Thymus (tissue), 11 donors: ENCODE measurements at regions not wholly inside any gene's neighbourhood (a gene's known extent, or its start where the extent isn't known, plus 50 kb on each side); places are given as distances from the start of the nearest gene placed in this dataset.
"Not testable (repeated sequence)": the region's sequence is repeated elsewhere in the genome, so short reads cannot be mapped to it uniquely, and the experiment has no call there.

Source experiments
- DNase-seq, 9 donors: peaks; one replicate each; pipeline ENCODE4 v3.0.0-alpha.2; 2013; ENCODE audit warnings: low spot score in 9 of 9, low read depth in 6 of 9, missing footprints in 1 of 9
- H3K27ac ChIP-seq, 2 donors: one replicate each; pipeline ENCODE4 v1.5.1; 2013; ENCODE audit warnings: control low read depth in 1 of 2, low read depth in 1 of 2, low read length in 1 of 2, mild to moderate bottlenecking in 1 of 2, moderate library complexity in 1 of 2
- H3K27me3 ChIP-seq, 2 donors: one replicate each; pipeline ENCODE4 v1.5.1; 2013; ENCODE audit warnings: low read length in 1 of 2; ENCODE audit not compliant: control insufficient read depth in 2 of 2, insufficient read depth in 1 of 2
- H3K36me3 ChIP-seq, 2 donors: one replicate each; pipeline ENCODE4 v1.5.1; 2013; ENCODE audit warnings: low read length in 1 of 2, mild to moderate bottlenecking in 1 of 2, moderate library complexity in 1 of 2; ENCODE audit not compliant: control insufficient read depth in 2 of 2, insufficient read depth in 2 of 2
- H3K4me1 ChIP-seq, 2 donors: one replicate each; pipeline ENCODE4 v1.5.1; 2013; ENCODE audit warnings: low read length in 2 of 2; ENCODE audit not compliant: control insufficient read depth in 2 of 2, insufficient read depth in 2 of 2
- H3K4me3 ChIP-seq, 2 donors: one replicate each; pipeline ENCODE4 v1.5.1; 2013; ENCODE audit warnings: low read length in 2 of 2, control low read depth in 1 of 2, mild to moderate bottlenecking in 1 of 2
- H3K9me3 ChIP-seq, 2 donors: one replicate each; pipeline ENCODE4 v1.5.1; 2013; ENCODE audit warnings: low read length in 1 of 2, mild to moderate bottlenecking in 1 of 2; ENCODE audit not compliant: control insufficient read depth in 2 of 2, insufficient read depth in 1 of 2
- WGBS: extraction: QIAGEN DNeasy Blood & Tissue Kit; methylation state at CpG from one replicate; pipeline ENCODE4 v1.1.7; 2013; 5-methylcytosine and 5-hydroxymethylcytosine counted together
- donor health status: healthy.

- H3K27me3 ChIP-seq, H3K27ac ChIP-seq, DNase-seq, H3K4me3 ChIP-seq, H3K4me1 ChIP-seq, H3K9me3 ChIP-seq, H3K36me3 ChIP-seq: not testable (repeated sequence)
- 66% methylated on average over 1 of the region's 1 CpG for WGBS
These were observed 1739.4 kb downstream of the PCDH9 start for GRCh38 chr13:65490725-65491124.

- DNase-seq, result no peak
These were observed 1741.5 kb downstream of the PCDH9 start for GRCh38 chr13:65488606-65489005.

GRCh38 chr13:65479692-65480091, 1750.4 kb downstream of the PCDH9 start:
- WGBS, result 85% methylated on average over 2 of the region's 2 CpGs
- no peak for DNase-seq
- Histone ChIP-seq H3K36me3 (no peaks in the 10 kb centered on the region), H3K27me3 (no peaks in the 10 kb centered on the region), H3K4me3 (no peak overlapping the region), H3K9me3 (no peaks in the 10 kb centered on the region), H3K4me1 (no peaks in the 10 kb centered on the region), H3K27ac (no peak overlapping the region)

More at GRCh38 chr13:65488606-65489005, 1741.5 kb downstream of the PCDH9 start:
- Histone ChIP-seq H3K27me3 (no peaks in the 10 kb centered on the region), H3K4me1 (no peaks in the 10 kb centered on the region), H3K36me3 (no peaks in the 10 kb centered on the region), H3K4me3 (no peak overlapping the region), H3K9me3 (no peaks in the 10 kb centered on the region), H3K27ac (no peak overlapping the region)
- 82% methylated on average over 3 of the region's 3 CpGs for WGBS

GRCh38 chr13:65473196-65473595, 1756.9 kb downstream of the PCDH9 start:
- H3K4me1 ChIP-seq, result no peaks in the 10 kb centered on the region
- no peaks in the 10 kb centered on the region for H3K9me3 ChIP-seq
- no peak for DNase-seq
- H3K27me3 ChIP-seq, result no peaks in the 10 kb centered on the region
- 97% methylated on average over 1 of the region's 1 CpG for WGBS
- H3K27ac ChIP-seq, result no peak overlapping the region
- H3K4me3 ChIP-seq, result no peak overlapping the region
- no peaks in the 10 kb centered on the region for H3K36me3 ChIP-seq

- 61% methylated on average over 2 of the region's 2 CpGs for WGBS
- H3K27me3 ChIP-seq, result no peaks in the 10 kb centered on the region
- DNase-seq, result no peak
- H3K27ac ChIP-seq, result no peak overlapping the region
- no peak overlapping the region for H3K4me3 ChIP-seq
- H3K4me1 ChIP-seq, result no peaks in the 10 kb centered on the region
- H3K36me3 ChIP-seq, result no peaks in the 10 kb centered on the region
- peaks cover 0 to 2% of the 10 kb centered on the region in 2 donors for H3K9me3 ChIP-seq
These were observed 1757.8 kb downstream of the PCDH9 start for GRCh38 chr13:65472336-65472735.

- no peaks in the 10 kb centered on the region for H3K36me3 ChIP-seq
- WGBS, result 95% methylated on average over 2 of the region's 2 CpGs
- H3K4me1 ChIP-seq, result no peaks in the 10 kb centered on the region
- peaks cover 0 to 7% of the 10 kb centered on the region in 2 donors for H3K9me3 ChIP-seq
- DNase-seq, result no peak
- H3K27ac ChIP-seq, result no peak overlapping the region
- no peaks in the 10 kb centered on the region for H3K27me3 ChIP-seq
- no peak overlapping the region for H3K4me3 ChIP-seq
These were observed 1759.4 kb downstream of the PCDH9 start for GRCh38 chr13:65470781-65471180.

- H3K36me3 ChIP-seq, result no peaks in the 10 kb centered on the region
- no peak overlapping the region for H3K27ac ChIP-seq
- no peaks in the 10 kb centered on the region for H3K4me1 ChIP-seq
- peaks cover 0 to 7% of the 10 kb centered on the region in 2 donors for H3K9me3 ChIP-seq
- H3K4me3 ChIP-seq, result no peak overlapping the region
- no peak for DNase-seq
- H3K27me3 ChIP-seq, result no peaks in the 10 kb centered on the region
These were observed 1761.5 kb downstream of the PCDH9 start for GRCh38 chr13:65468628-65469027.

- Histone ChIP-seq H3K4me3 (no peak overlapping the region), H3K9me3 (peaks cover 0 to 1% of the 10 kb centered on the region in 2 donors), H3K27me3 (no peaks in the 10 kb centered on the region), H3K36me3 (no peaks in the 10 kb centered on the region), H3K4me1 (no peaks in the 10 kb centered on the region), H3K27ac (no peak overlapping the region)
- 95% methylated on average over 6 of the region's 6 CpGs for WGBS
- DNase-seq, result no peak
These were observed 1768.5 kb downstream of the PCDH9 start for GRCh38 chr13:65461590-65461989.

GRCh38 chr13:65460136-65460535, 1770.0 kb downstream of the PCDH9 start:
- no peak for DNase-seq
- 93% methylated on average over 1 of the region's 1 CpG for WGBS
- H3K4me3 ChIP-seq, result no peak overlapping the region
- no peaks in the 10 kb centered on the region for H3K27me3 ChIP-seq
- H3K9me3 ChIP-seq, result peaks cover 0 to 1% of the 10 kb centered on the region in 2 donors
- H3K4me1 ChIP-seq, result no peaks in the 10 kb centered on the region
- H3K27ac ChIP-seq, result no peak overlapping the region
- no peaks in the 10 kb centered on the region for H3K36me3 ChIP-seq
